C1 segment of cervical spinal cord (tissue), 14 donors: ENCODE measurements at regions not wholly inside any gene's neighbourhood (a gene's known extent, or its start where the extent isn't known, plus 50 kb on each side); places are given as distances from the start of the nearest gene placed in this dataset.
A peak's percentile ranks its signal among the peaks of the same experiment; 100 is the strongest.
"Not testable (repeated sequence)": the region's sequence is repeated elsewhere in the genome, so short reads cannot be mapped to it uniquely, and the experiment has no call there.

Experiments used
- DNase-seq, 14 donors: peaks; one replicate each; lab custom pipeline; 2025; lab: John Stamatoyannopoulos, UW

GRCh38 chr19:23984911-23985310, 70.2 kb downstream of the ZNF726 start:
- DNase-seq: not testable (repeated sequence)

- DNase-seq: no peak
Observed at GRCh38 chr19:23986623-23987022, 71.9 kb downstream of the ZNF726 start.

DNA sequence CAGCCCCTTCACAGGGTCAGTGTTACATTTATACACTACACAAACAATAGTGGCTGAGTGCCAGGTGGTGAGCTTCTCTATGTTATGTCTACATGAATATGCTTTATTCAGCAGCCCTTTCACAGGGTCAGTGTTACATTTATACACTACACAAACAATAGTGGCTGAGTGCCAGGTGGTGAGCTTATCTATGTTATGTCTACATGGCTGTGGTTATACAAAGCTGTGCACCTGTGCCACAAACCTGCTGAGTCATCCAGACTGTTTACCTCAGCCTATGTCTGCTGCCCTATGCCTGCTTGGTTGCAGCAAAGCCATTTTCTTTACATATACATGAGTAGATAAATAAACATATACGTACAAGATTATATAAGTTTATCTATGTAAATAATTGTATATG, 76.5 kb downstream of the ZNF726 start:
- no peak for DNase-seq

- no peak for DNase-seq
Observed at GRCh38 chr19:23992348-23992747, 77.7 kb downstream of the ZNF726 start.

- no peak for DNase-seq
Observed at GRCh38 chr19:23993440-23993839, 78.8 kb downstream of the ZNF726 start.

DNA sequence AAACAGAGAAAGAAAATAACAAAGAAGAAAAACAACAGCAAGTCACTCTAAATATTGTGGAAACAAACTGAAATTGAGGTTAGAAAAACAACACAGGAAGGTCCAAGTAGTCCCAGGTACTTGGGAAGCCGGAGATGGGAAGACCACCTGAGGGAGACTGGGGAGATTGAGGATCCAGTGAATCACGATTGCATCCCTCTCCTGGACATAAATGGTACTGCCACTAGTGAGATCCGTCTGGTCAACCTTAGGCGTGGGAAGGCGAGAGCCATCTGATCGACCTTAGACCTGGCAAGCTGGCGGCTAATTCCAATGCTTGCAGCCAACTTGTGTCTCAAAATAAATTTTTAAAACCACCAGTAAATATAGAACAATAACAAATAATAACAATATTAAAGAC, 81.9 kb downstream of the ZNF726 start:
- DNase-seq: no peak

DNA sequence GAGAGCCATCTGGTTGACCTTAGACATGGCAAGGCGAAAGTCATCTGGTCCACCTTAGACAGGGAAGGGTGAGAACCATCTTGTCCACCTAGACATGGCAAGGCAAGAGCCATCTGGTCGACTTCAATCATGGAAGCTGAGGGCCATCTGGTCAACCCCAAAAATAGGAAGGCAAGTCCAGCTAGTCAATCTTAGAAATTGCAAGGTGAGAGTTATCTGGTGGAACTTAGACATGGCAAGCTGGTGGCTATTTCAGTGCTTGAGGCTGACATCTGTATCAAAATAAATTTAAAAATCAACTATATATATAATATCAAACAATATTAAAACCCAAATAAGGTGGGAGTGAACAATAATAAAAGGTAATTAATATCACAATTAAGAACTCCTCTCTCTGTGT, 83.9 kb downstream of the ZNF726 start:
- DNase-seq: no peak

DNA sequence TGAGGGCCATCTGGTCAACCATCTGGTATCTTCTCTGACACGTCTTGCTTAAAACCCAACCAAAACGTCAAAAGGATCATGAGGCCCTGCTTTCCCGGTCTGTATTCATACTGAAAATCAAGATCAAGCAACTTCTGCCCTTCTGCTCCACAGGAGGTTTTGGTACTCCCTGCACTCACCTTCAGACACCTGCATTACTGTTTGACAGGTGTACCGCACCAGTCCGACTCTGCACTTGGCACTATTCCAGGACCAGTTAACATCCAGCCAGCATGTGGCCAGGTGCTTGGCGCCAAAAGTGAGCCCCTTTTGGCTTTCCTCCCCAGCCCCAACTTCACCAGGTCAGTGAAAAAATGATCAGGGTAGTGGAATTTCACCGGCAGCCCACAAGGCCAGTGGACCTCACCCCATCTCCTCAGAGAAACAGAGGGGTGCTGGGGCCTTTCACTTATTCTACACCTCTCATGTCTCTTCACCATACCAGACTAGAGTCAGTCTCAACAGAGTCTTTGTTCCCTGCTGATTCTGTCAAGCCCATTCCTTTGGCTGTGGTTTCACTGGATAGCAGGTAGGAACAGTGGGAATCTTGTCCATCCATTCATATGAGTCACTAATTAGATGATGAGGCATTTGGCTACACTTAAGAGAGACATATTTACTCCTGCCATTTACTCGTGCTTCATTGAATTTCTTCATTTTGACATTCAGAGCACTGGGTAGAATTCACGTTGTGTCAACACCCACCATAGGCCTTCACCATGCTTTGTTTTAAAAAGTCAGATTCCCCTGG, 85.3 kb downstream of the ZNF726 start:
- DNase-seq: peak in 1 of 14 donors; percentile 19

GRCh38 chr19:24000656-24001055, 86.0 kb downstream of the ZNF726 start:
- no peak for DNase-seq

- DNase-seq: no peak
Observed at GRCh38 chr19:24002256-24002945, 84.6 kb upstream of the ZNF254 start.

GRCh38 chr19:24003537-24003936, 83.5 kb upstream of the ZNF254 start:
- no peak for DNase-seq

DNA sequence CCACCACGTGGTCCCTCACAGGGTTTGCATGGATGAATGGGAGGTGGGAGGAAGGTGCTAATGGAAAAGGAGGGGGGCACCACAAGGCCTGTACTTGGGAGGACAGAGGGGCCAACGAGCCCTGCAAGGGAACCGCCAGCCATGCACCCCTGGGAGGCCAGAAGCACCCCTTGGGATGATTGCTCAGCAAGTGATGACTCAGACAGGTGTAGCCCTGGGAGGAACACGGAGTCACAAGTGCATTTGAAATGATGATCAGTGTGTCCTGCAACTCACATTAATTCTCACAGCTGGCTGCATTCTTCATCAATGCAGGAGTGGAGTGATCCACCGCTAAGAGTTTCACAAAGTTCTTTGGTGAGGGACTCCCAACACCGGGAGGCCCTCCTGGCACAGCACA, 82.8 kb upstream of the ZNF254 start:
- DNase-seq: no peak

DNA sequence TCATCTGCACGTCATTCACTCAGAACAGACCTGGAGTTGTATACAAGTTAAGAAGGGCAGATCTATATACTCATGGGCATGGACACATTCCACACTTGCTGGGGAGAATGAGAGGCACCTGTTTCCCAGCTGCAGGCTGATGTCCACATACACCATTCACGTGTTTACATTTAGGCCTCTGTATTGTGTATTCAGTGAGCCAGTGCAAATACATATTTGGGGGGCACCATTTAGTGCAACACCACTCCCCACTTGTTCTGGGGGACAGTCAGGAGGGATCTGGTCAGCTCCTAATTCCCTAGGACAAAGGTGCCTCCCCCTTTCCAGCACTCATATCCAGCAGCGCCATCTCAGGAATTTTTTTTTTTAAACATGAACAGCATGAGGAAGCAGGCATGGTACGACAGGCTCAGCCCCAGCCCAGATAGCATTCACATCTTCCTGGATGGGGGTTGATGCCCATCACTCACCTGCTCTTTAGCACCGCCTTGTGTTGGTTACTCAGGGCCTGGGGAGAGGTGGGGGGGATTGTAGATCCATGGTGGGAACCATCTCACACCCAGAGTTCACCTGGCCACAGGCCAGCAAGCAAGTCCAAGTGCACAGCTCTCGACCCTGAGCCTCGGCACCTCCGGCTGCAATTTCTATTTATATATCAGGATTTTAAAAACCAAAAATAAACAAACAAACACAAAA, 56.9 kb upstream of the ZNF254 start:
- DNase-seq: no peak

DNA sequence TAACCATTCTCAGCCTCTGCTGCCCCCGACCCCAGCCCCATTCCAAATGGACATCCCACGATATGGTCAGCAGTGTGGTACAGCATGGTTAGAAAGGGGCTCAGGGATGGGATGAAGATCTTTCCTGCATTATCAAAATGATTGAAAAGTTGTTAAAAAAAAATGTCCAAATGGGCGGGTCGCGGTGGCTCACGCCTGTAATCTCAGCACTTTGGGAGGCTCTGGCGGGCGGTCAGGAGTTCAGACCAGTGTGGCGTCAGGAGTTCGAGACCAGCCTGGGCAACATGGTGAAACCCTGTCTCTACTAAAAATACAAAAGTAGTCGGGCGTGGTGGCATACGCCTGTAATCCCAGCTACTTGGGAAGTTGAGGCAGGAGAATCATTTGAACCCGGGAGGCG, 54.3 kb upstream of the ZNF254 start:
- DNase-seq: peak in 1 of 14 donors; percentile 0

GRCh38 chr19:24033301-24033962, 53.6 kb upstream of the ZNF254 start:
- DNase-seq: peak; percentile 38 to 92 (median 79)

DNA sequence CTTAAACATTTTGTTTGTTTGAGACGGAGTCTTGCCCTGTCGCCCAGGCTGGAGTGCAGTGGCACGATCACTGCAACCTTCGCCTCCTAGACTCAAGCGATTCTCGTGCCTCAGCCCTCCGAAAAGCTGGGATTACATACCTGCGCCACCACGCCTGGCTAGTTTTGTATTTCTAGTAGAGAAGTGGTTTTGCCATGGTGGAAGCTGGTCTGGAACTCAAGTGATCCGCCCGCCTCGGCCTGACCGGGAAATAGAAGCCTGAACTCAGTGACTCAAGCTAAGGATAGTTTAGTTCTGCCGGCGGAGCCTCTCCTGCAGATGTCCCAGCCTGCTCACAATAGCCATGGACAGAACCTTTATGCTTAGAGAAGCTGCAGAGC, 53.0 kb upstream of the ZNF254 start:
- DNase-seq: peak in 10 of 14 donors; percentile 28 to 75 (median 57)

DNA sequence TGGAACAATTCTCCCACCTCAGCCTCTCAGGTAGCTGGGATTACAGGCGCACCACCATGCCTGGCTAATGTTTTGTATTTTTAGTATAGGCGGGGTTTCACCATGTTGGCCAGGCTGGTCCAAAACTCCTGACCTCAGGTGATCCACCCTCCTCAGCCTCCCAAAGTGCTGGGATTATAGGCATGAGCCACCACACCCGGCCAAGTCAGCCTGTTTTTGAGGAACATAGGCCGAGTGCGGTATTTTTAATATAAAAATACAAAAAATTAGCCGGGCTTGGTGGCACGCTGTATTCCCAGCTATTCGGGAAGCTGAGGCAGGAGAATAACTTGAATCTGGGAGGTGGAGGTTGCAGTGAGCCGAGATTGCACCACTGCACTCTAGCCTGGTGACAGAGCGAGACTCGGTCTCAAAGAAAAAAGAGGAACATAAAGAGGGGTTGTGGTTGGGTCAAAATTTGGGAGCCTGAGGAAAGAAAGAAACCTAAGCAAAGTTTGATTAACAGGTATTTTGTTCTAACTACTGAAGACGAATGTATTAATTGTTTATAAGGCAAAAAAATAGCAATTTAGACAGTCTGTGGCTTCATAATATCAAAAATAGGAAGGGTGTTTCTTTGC, 51.6 kb upstream of the ZNF254 start:
- not testable (repeated sequence) for DNase-seq
